HG02852 (cell line): ENCODE measurements at regions not wholly inside any gene's neighbourhood (a gene's known extent, or its start where the extent isn't known, plus 50 kb on each side); places are given as distances from the start of the nearest gene placed in this dataset.

Source experiments
- ATAC-seq: cut with Tn5 transposase; IDR thresholded peaks from one replicate; pipeline ENCODE4 v1.9.1; 2021; ENCODE audit warnings: mild to moderate bottlenecking, moderate library complexity; ENCODE audit not compliant: unreplicated experiment

DNA sequence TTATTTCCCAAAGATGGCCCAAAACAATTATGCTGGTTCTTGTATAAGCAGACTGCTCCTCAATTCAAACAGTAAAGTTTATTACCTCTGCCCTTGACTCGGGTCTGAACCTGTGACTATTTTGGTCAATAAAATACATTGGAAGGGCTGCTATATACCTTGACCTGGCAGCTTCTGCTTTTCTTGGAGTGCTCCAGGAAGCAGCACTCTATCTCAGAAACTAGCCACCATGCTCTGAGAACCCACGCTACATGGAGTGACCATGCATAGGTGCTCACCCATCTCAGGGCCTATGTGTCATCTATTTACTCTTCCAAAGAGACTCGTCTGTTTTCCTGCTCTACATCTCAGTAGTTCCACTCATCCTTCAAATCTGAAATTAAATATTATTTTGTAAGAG is 299.9 kb downstream of the AHR start:
- ATAC-seq, result no peak

DNA sequence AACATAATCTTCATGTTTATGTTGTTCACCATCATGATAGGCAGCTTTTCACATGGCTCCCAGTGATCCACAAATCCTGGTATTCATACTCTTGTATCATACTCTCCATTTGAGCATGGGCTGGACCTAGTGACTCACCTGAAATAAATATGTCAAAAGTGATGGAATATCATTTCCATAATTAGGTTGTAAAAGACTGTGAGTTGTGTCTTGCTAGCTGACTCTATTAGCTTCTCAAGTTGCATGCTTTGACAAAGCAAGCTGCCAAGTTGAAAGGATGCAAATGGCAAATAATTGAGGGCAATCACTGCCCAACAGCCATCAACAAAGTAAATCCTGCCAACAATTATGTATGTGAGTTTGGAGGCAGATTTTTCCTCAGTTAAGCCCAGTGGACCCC is 300.4 kb downstream of the AHR start:
- ATAC-seq, result no peak

DNA sequence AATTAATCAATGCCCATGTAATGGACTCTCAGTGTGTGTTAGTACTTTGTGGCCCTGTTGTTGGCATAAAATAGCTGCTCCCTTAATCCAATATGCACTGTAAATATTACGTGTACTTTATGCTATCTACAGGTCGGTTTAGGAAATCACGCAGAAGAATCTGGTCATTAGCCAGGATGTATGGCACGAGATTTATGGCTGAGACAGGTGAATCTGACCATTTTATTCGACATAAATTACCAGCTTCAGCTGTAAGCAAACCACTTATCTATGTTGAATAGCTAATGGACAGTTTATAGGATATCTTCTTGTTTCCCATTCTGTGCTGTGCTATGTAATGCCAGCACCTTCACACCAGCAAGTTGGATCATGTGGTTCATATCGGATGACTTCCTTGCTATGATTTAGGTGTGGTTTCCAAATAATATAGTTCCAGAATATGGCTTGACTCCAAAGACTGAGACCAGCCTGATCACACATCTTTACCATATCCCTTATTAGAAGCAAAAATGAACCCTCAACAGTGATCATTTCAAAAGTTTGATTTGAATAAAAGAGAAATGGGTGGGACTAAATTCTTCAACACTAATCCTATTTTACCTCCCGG is 301.4 kb downstream of the AHR start:
- ATAC-seq, result no peak

DNA sequence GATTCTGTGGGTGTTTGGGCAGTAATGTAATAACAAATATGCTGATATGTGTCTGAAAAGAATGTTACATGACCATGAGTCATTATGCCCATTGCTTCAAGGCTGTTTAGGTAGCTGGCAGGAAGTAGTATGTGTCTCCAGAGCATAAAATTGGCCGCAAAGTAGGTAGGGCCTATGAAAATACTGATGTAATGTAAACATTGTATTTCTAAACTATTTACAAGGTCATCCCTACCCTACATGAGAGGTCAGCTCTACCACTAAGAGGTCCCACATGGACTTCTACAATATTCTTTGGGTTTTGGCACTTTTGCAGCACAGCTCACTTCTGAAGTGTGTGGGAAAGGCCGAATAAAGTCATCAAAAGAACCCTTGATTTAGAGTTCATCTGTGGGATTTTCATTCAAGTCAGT is 301.9 kb downstream of the AHR start:
- no peak for ATAC-seq

DNA sequence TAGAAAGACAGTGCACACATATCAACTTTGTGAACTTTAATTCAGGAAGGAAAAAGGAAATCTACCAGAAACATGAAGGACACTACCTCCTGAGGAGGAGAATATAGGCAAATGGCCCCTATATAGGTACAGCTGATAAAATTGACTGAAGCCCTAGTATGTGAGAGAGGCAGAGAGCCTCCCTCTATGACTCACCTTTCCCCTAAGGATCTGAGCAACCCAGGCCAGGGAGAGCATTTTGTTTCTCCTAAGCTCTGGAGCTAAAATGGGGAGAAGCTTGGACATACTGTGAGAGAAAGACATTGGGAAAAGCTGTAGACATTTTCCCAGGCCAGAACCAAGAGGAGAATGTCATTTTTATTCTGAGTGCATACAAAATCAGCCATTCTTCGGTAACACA is 303.5 kb downstream of the AHR start:
- no peak for ATAC-seq

DNA sequence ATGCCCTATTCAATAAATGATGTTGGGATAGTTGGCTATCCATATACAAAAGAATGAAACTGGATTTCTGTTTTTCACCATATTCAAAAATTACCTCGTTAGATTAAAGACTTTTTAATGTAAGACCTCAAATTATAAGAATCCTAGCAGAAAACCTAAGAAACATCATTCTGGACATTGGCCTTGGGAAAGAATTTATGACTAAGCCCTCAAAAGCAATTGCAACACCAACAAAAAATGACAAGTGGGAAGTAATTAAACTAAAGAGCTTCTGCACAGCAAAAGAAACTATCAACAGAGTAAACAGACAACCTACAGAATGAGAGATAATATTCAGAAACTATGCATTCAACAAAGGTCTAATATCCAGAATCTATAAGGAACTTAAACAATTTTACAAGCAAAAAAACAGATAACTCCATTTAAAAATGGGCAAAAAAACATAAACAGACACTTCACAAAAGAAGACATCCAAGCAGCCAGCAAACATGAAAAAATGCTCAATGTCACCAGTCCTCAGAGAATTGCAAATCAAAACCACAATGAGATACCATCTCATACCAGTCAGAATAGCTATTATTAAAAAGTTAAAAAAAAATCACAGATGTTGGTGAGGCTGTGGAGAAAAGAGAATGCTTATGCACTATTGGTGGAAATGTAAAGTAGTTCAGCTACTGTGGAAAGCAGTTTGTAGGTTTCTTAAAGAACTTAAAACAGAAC is 309.8 kb downstream of the AHR start:
- ATAC-seq, result no peak

DNA sequence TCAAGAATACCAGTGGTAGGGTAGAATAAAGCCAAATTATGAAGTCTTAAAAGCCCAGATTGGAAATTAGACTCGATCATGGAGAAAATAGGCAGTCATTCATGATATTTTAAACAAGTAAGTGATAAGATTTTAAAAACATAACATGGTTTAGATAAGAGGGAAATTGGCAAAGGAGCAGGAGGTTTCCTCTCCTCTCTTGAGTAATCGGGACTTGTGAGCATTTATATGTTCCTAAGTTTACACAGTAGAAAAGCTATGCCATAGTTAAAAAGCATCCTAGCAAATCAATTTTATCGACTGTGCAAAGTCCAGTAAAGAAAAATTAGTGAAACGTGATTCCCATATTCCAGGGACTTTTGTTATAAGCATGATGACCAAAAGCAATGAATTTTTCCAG is 313.2 kb downstream of the AHR start:
- ATAC-seq, result no peak

DNA sequence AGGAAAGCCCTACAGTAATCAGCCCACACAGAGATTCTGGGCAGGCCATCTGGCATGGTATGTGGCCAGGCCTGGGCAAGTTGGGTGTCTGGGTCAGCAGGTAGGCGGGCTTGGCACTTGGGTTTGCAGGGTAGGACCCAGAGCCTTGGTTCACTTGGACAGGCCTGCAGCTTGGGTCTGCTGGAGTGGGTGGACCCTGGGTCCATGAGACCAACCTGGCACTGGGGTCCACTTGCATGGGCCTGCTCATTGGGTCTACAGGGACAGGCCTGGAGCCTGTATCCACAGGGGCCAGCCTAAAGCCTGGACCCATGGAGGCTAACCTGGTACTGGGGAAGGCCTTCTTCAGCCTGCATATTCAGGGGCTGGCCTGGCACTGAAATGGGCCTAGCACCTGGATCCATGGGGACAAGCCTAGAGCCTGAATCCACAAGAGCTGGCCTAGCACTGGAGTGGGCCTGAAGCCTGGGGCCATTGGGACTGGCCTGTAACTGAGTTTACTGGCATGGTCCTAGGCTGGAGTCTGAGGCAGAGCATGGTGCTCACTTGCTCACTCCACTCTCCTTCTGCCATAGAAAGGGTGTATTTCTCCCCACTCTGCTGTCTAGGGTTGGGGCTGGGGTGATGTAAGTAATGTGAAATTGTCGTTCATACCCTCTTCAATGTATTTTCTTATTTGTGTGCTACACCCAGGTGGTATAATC is 315.0 kb downstream of the AHR start:
- no peak for ATAC-seq

DNA sequence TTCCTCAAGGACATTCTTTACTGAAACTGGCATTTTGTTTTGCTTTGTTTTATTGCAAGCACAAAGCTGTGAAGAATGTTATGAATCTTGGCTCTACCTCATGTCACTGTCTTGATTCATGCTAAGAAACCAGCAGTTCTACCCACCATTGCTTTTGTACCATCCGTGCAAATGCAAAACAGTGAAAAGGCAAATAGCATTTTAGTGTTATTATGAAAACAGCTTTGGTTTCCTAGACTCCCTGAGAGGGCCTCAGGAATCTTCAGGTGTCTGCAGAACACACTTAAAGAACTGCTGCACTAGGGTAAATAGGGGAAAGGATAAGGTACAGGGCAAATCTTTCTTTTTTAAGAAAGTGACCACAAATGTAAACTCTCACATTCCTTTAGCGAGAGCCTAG is 318.9 kb downstream of the AHR start:
- ATAC-seq, result no peak

DNA sequence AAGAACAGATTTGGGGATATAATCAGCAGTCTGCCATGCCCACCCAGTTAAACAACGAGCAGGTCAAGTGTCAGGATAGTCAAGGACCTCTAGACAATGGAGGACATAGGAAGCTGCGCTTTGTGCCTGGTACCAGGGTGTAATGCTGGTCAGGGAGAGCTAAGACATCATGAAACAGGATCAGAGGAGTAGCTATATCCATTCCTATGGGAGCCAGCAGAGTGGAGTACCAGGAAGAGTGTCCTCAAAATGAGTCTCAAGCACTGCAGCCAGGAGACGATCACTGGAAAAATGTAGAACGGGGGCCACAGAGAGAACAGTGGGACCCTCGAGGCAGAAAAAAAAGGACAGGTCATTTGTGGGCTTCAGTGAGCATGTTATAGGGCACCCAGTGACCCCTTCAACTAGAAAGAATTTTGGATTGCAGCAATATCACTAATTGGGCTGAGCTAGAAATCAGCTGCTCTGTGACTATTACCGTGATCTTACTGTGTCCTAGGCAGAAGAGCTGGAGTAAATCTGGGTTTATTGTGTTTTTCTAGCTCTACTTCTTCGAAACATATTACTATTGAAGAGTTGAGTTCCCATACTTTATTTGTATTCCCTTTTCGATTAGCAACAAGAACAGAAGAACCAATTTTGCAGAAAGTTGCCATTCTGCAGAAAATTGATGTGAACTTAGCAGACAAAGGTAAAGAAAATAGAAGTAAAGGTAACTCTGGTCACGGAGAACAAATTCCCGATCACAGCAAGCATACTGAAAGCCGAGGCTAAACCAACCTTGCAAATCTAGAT is 319.6 kb downstream of the AHR start:
- no peak for ATAC-seq

DNA sequence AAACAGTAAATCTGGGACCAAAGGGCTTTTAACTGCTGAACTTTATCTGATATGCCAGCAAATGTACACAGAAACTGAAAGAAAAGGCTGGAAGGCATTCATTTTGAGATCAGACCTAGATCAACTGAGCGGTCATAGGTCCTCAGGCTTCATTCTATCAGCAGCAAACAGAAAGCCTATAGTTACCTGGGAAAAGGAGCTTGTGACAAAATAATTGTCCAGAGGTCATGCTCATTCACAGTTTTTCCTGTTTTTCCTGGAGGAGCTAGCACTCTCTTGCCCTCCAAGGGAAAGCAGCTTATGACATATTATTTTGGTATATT is 320.2 kb downstream of the AHR start:
- no peak for ATAC-seq

DNA sequence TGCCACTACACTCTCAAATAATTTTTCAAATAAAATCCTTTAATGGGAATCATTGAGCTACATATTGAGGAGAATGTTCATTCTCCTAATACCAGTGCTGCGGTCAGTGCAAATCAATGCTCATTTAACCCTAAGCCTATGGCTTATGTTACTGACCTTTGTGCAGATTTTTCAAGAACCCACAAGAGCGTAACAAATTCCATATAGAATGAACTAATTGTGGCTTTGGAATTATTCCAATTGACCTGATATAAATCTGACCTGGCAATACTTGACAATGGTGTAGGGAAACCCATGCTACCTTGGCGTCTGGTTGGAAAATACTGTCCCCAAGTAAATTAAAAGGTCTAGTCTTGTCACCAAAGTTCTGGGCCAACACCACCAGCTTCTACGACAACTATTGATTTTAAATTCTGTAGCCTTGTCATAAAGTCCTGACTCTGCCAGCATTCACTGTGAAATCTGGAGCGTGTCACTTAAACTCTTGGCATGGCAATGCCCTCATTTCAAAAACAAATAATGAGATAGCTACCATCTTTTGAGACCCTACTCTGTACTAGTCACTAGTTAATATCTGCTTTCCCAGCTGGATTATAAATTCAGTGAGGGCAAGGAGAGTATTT is 320.9 kb downstream of the AHR start:
- ATAC-seq, result no peak

DNA sequence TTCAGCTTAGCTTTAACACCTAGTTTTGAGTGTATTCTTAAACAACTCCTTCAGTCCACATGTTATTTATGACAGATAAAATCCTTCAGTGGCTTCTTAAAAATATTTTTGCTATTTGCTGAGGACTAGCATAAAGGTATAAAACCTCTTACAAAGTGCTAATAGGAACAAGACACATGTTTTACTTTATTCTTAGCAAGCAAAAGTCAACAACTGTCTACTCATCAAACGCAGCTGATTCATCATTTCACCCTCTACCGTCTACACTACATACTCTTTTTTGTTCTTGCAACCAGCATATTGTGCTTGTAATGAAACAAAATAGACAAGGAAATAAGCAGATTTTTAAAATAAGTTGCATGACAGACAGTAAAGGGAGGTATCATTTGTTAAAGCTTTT is 319.7 kb downstream of the SNX13 start:
- ATAC-seq, result no peak

DNA sequence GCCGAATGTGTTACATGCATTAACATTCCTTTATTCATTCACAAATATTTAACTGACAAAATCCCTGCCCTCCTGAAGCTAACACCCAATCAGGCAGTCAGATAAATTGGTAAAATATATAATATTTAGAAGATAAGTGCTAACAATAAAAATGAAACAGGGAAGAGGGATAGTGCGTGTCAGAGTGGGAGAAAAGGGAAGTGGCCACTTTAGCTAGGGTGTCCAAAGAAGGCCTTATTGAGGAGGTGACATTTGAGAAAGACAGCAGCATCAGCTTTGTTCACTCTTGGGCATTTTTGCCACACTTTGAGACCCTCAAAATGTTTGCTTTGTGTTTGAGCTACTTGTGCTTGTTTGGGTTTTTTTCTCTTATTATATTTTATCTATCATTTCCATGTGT is 317.8 kb downstream of the SNX13 start:
- no peak for ATAC-seq

DNA sequence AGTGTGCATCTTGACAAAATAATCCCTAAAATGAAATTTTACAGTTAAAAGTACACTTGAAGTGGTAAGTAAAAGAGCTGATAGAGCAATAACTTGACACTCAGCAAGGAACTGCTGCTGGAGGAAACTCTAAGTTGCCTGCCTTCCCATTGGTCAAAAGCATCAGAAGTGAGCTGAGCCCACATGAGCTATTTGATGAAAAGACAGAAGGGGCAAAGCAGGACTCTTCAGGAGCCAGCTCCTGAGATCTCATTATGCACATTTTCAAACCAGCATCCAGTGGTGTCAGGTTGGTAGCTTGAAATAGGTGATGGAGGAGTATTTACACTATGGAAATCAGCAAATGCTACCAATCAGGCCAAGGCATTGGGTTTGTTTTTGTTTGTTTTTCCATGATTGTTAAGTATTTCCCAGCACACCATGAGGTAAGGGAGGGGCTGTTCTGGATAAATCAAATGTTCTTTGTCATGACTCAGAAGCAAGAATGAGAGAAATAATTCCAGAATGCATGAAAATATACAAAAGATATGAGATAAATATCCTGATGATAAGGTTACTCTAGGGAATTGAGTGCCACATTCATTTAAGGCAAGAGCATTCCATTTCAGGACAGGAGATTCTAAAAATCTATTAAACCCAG is 316.6 kb downstream of the SNX13 start:
- ATAC-seq, result no peak

DNA sequence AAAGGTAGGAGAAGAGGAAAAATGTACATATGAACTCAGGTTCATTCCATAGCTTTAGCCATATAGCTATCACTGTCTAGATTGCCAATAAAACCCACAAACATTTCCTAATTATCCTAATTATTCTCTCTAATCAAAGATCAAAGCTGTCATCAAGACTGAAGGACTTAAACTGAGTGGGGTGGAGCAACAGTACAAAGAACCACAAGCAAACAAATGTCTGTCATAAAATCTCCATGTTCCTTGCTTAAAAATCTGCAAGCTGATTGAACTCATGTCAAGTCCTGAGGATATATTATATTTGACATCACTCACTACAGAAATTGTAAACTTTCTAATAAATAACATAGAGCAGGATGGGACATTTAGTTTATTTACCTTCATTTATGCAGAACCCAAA is 315.9 kb downstream of the SNX13 start:
- no peak for ATAC-seq

DNA sequence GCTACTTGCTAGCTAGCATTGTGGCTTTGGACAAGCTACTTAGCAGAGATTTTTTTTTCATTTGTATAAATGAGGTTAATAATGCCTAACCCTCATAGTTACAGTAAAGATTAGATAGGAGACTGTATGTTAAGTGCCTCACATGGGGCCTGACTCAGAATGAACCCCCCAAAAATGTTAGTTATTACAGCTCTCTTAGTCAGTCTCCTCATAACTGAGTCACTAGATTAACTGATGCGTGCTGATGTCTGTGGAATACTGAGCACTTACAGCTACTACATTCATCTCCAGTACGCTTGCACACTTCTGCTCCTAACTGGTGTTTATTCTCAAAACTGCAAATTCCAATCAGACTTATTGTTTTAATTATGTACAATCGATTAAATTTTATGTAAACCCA is 315.3 kb downstream of the SNX13 start:
- ATAC-seq, result no peak

DNA sequence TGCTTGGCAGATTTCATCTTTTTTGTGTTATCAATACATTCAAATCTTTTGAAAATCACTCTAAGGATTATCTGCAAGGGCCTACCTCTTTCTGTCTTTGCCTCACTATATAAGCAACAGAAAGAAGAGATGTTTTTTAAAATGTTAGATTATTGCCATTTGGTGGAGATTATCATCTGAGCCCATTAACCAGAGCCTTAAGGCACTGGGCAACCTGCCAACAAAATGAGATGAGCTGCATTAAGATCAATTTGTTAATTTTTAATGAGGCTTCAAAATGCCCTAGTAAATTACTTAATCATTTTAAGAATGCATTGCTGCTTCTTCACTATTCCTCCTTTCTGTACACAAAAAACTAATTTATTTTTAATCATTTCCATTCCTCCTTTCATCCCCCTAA is 314.1 kb downstream of the SNX13 start:
- ATAC-seq, result no peak

DNA sequence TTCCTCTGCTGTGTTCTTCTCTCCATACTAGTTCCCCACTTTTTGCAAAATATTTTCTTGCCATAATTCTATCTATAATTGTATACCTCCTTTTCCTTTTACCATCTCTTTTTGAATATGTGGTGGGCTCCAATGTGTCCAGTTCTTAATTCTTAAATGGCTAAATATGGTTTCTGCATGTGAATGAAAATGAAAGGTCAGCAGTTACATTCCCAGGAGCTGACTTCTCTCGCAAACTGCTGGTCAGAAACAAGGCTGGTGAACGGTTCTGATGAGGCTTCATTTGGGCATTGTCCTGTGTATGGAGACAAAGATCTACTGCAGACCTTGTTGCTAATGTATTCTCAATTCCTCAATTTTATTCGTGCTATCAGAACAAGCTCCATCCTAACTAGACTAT is 309.2 kb downstream of the SNX13 start:
- no peak for ATAC-seq

DNA sequence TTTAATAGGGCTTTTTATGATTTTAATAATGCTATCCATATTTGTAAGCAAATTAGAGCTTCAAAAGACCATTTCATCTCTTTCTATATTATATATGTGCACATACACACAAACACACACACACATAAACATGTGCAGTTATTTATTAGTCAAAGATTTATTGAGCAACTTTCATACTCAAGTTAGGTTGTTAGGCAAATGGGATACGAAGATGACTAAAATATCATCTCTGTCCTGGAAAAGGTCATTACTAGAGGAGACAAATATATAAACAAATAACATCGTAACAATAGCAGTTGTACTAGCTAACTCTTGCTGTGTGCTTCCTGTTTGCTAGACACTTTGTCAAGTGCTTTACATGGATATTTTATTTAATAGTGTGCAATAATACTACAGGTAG is 307.9 kb downstream of the SNX13 start:
- no peak for ATAC-seq

DNA sequence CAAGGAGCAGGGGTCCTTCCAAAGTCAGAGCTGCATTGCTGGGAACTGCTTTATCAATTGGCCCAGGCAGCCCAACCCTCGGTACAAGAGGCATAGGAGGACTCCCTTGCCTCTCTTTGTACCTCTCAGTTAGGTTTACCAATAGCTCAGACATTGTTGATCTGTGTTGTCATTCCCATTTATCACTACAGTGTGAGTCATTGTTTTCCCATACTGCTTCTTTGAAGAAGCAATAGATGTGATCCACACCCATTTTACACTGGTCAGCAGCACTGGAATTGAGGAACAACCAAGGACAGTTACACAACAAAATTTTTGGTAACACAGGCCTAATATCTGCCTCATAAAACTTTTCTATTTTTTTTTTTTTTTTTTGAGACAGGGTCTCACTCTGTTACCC is 307.2 kb downstream of the SNX13 start:
- ATAC-seq, result no peak
